DOHH2 (cell line): ENCODE measurements at regions not wholly inside any gene's neighbourhood (a gene's known extent, or its start where the extent isn't known, plus 50 kb on each side); places are given as distances from the start of the nearest gene placed in this dataset.

Experiments used
- H3F3A ChIP-seq: fragments of 200-600 bp; sonication (generic), shearing (Covaris generic); 2 replicates; pipeline ENCODE4 v1.6.0; 2016; ENCODE audit warnings: antibody characterized with exemption, mild to moderate bottlenecking; ENCODE audit not compliant: control insufficient read depth, insufficient read depth
- H3K27ac ChIP-seq: fragments of 200-600 bp; sonication (generic); 2 replicates; pipeline ENCODE4 v1.5.1; 2014; ENCODE audit warnings: low read depth, mild to moderate bottlenecking, low read length, moderate library complexity
- H3K27me3 ChIP-seq: fragments of 200-600 bp; sonication (generic); 2 replicates; pipeline ENCODE4 v1.6.1; 2014; ENCODE audit warnings: mild to moderate bottlenecking, low read length, mixed read lengths; ENCODE audit not compliant: control insufficient read depth
- H3K36me3 ChIP-seq: fragments of 200-600 bp; sonication (generic); 2 replicates; pipeline ENCODE4 v1.6.1; 2014; ENCODE audit warnings: mild to moderate bottlenecking, low read length, moderate library complexity, mixed read lengths; ENCODE audit not compliant: control insufficient read depth
- H3K4me1 ChIP-seq: fragments of 200-600 bp; sonication (generic); 2 replicates; pipeline ENCODE4 v1.6.1; 2014; ENCODE audit warnings: mild to moderate bottlenecking, low read length, mixed read lengths; ENCODE audit not compliant: control insufficient read depth
- H3K4me2 ChIP-seq: fragments of 200-600 bp; sonication (generic); 2 replicates; pipeline ENCODE4 v1.6.0; 2014; ENCODE audit warnings: mild to moderate bottlenecking, low read length, moderate library complexity
- H3K4me3 ChIP-seq: fragments of 200-600 bp; sonication (generic); 2 replicates; pipeline ENCODE4 v1.5.1; 2014; ENCODE audit warnings: mild to moderate bottlenecking, low read length, mixed read lengths
- H3K79me2 ChIP-seq: fragments of 200-600 bp; sonication (generic); 2 replicates; pipeline ENCODE4 v1.6.1; 2014; ENCODE audit warnings: mild to moderate bottlenecking, low read length, mixed read lengths; ENCODE audit not compliant: control insufficient read depth
- H3K9me2 ChIP-seq: fragments of 200-600 bp; sonication (generic); replicated peaks from 2 replicates; pipeline ENCODE4 v1.6.1; 2014; ENCODE audit warnings: mild to moderate bottlenecking, low read length, mixed read lengths; ENCODE audit not compliant: control insufficient read depth
- H3K9me3 ChIP-seq: fragments of 200-600 bp; sonication (generic); 2 replicates; pipeline ENCODE4 v1.6.1; 2014; ENCODE audit warnings: antibody characterized with exemption, low read length, mixed read lengths; ENCODE audit not compliant: control insufficient read depth, insufficient read depth
- H4K20me1 ChIP-seq: fragments of 200-600 bp; sonication (generic); 2 replicates; pipeline ENCODE4 v1.6.0; 2014; ENCODE audit warnings: low read depth, mild to moderate bottlenecking, antibody characterized with exemption, low read length, moderate library complexity; ENCODE audit not compliant: control insufficient read depth, insufficient read depth
- EZH2phosphoT487 ChIP-seq: fragments of 200-600 bp; sonication (generic); IDR thresholded peaks from 2 replicates; pipeline ENCODE4 v1.6.1; 2017; ENCODE audit warnings: borderline replicate concordance, mild to moderate bottlenecking, antibody characterized with exemption, low read length, moderate library complexity, mixed read lengths
- TF ChIP-seq, protein P1 (sequence below): fragments of 200-600 bp; sonication (generic); IDR thresholded peaks from one replicate; pipeline ENCODE4 v1.5.1; 2014; ENCODE audit warnings: antibody characterized with exemption, mild to moderate bottlenecking, low read depth, low read length; ENCODE audit not compliant: poor library complexity, severe bottlenecking

DNA sequence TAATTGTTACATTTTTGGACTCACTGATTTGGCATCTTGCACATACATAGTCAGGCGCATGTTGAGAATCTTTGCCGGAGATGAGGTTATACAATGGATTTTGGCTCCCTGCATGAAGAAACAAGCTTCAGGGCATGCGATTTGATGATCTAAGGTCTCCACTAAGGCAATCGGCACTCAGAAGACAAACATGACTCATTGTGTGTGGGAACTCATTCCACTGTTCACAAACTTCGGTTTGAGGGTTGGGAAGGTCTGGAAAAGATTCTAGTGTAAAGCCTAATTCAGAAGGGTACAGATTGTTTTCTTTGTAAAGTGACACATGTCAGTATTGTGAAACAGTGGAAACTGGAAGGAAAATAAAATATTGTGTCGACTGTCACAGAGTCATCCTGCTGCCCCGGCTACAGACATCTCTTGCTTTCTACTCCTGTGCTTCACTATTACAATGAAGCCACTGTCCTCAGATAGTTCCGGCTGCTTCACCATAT is 192.6 kb upstream of the HMGA2 start:
- H3K27me3 ChIP-seq, result no peaks in the 10 kb centered on the region
- H4K20me1 ChIP-seq, result no peaks in the 10 kb centered on the region
- no peak overlapping the region for H3K4me3 ChIP-seq
- H3K27ac ChIP-seq, result no peak overlapping the region
- TF ChIP-seq EZH2phosphoT487, result no peak
- TF ChIP-seq, protein P1, sequence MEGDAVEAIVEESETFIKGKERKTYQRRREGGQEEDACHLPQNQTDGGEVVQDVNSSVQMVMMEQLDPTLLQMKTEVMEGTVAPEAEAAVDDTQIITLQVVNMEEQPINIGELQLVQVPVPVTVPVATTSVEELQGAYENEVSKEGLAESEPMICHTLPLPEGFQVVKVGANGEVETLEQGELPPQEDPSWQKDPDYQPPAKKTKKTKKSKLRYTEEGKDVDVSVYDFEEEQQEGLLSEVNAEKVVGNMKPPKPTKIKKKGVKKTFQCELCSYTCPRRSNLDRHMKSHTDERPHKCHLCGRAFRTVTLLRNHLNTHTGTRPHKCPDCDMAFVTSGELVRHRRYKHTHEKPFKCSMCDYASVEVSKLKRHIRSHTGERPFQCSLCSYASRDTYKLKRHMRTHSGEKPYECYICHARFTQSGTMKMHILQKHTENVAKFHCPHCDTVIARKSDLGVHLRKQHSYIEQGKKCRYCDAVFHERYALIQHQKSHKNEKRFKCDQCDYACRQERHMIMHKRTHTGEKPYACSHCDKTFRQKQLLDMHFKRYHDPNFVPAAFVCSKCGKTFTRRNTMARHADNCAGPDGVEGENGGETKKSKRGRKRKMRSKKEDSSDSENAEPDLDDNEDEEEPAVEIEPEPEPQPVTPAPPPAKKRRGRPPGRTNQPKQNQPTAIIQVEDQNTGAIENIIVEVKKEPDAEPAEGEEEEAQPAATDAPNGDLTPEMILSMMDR, result no peak
- no peaks in the 10 kb centered on the region for H3K79me2 ChIP-seq
- no peaks in the 10 kb centered on the region for H3K9me3 ChIP-seq
- no peaks in the 10 kb centered on the region for H3K9me2 ChIP-seq
- H3F3A ChIP-seq, result no peaks in the 10 kb centered on the region
- H3K36me3 ChIP-seq, result no peaks in the 10 kb centered on the region
- H3K4me2 ChIP-seq, result no peak overlapping the region
- H3K4me1 ChIP-seq, result no peaks in the 10 kb centered on the region

DNA sequence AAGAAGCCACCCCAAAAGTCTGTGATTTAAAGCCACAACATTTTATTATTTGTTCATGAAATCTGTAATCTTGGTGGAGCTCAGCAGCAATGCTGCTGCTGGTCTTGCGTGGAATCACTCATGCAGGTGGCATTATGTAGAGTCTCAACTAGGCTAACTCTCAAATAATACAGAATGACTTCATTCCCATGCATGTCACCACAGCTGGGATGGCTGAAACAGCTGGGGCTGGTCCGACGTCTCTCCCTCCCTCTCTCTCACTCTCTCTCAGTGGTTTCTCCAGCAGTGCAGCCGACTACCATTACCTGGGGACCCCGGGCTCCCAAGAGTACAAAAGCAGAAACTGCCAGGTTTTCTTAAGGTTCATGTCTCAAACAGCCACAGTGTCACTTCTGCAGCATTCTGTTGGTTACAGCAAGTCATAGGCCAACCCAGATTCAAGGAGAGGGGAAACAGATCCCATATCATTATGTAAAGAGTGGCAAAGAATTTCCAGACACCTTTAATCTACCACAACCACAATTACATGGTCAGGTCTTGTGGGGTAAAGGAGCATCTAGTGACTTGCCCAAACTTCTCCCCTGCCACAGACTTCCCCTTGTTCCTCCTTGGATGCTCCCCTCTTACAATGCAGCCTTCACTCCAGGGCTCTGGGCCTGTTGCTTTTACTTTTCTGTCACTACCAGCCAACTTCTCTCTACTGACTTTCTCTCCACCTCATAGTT is 192.0 kb upstream of the HMGA2 start:
- Histone ChIP-seq H3K4me3 (no peak overlapping the region), H3K79me2 (no peaks in the 10 kb centered on the region), H3K9me3 (no peaks in the 10 kb centered on the region), H3K36me3 (no peaks in the 10 kb centered on the region), H3K4me1 (no peaks in the 10 kb centered on the region), H3K27me3 (no peaks in the 10 kb centered on the region), H3F3A (no peaks in the 10 kb centered on the region), H3K9me2 (no peaks in the 10 kb centered on the region), H4K20me1 (no peaks in the 10 kb centered on the region), H3K27ac (no peak overlapping the region), H3K4me2 (no peak overlapping the region)
- TF ChIP-seq EZH2phosphoT487, result no peak
- TF ChIP-seq, protein P1, result no peak

DNA sequence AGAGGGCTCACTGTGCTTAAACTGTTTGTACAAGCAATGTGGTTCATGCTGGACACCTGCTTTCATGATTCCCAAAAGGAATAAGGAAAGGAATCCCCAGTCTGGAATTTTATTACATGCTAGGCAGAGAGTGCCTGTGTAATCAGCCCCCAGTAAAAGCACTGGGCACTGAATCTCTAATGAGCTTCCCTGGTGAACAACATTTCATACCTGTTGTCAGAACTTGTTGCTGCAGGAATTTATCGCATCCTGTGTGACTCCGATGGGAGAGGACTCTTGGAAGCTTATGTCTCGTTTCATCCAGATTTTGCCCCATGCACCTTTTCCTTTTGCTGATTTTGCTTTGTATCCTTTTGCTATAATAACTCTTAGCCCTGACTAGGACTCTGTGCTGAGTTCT is 190.2 kb upstream of the HMGA2 start:
- no peaks in the 10 kb centered on the region for H4K20me1 ChIP-seq

More for the DNA sequence above, 190.2 kb upstream of the HMGA2 start:
- H3K4me1 ChIP-seq, result no peaks in the 10 kb centered on the region
- H3K9me2 ChIP-seq, result no peaks in the 10 kb centered on the region
- H3K27me3 ChIP-seq, result no peaks in the 10 kb centered on the region
- no peaks in the 10 kb centered on the region for H3K9me3 ChIP-seq
- H3K36me3 ChIP-seq, result no peaks in the 10 kb centered on the region
- no peaks in the 10 kb centered on the region for H3K79me2 ChIP-seq
- H3K27ac ChIP-seq, result no peak overlapping the region
- no peak for TF ChIP-seq EZH2phosphoT487
- TF ChIP-seq, protein P1, result no peak
- no peaks in the 10 kb centered on the region for H3F3A ChIP-seq
- H3K4me3 ChIP-seq, result no peak overlapping the region
- no peak overlapping the region for H3K4me2 ChIP-seq
